Esophagus (tissue), 2 donors: ENCODE measurements at regions not wholly inside any gene's neighbourhood (a gene's known extent, or its start where the extent isn't known, plus 50 kb on each side); places are given as distances from the start of the nearest gene placed in this dataset.

Source experiments
- H3K27ac ChIP-seq, 2 donors: one replicate each; pipeline ENCODE4 v1.5.1; 2013; ENCODE audit warnings: low read depth in 2 of 2, mild to moderate bottlenecking in 2 of 2, inconsistent platforms in 1 of 2, low read length in 1 of 2, moderate library complexity in 1 of 2
- H3K27me3 ChIP-seq, 2 donors: one replicate each; pipeline ENCODE4 v1.6.1; 2013; ENCODE audit warnings: low read length in 2 of 2, control low read depth in 1 of 2, mild to moderate bottlenecking in 1 of 2; ENCODE audit not compliant: insufficient read depth in 2 of 2, control insufficient read depth in 1 of 2
- H3K36me3 ChIP-seq, 2 donors: one replicate each; pipeline ENCODE4 v1.6.1; 2013; ENCODE audit warnings: low read length in 1 of 2; ENCODE audit not compliant: control insufficient read depth in 2 of 2, insufficient read depth in 2 of 2
- H3K4me1 ChIP-seq, 2 donors: one replicate each; pipeline ENCODE4 v1.6.1; 2013; ENCODE audit warnings: low read length in 1 of 2; ENCODE audit not compliant: control insufficient read depth in 2 of 2, insufficient read depth in 2 of 2
- H3K4me3 ChIP-seq, 2 donors: one replicate each; pipeline ENCODE4 v1.5.1; 2013; ENCODE audit warnings: low read length in 2 of 2, mild to moderate bottlenecking in 2 of 2, low read depth in 1 of 2, moderate library complexity in 1 of 2
- H3K9me3 ChIP-seq, 2 donors: one replicate each; pipeline ENCODE4 v1.6.1; 2013; ENCODE audit warnings: mild to moderate bottlenecking in 2 of 2, low read depth in 1 of 2, low read length in 1 of 2, moderate library complexity in 1 of 2; ENCODE audit not compliant: control insufficient read depth in 2 of 2, insufficient read depth in 1 of 2
- WGBS, 2 donors: extraction: QIAGEN DNeasy Blood & Tissue Kit; methylation state at CpG; one replicate each; pipeline ENCODE4 v1.1.7; 2013; 5-methylcytosine and 5-hydroxymethylcytosine counted together
- donor health status: healthy with polysubstance abuse.
- donor health status: Bipolar disorder and iron deficiency.

DNA sequence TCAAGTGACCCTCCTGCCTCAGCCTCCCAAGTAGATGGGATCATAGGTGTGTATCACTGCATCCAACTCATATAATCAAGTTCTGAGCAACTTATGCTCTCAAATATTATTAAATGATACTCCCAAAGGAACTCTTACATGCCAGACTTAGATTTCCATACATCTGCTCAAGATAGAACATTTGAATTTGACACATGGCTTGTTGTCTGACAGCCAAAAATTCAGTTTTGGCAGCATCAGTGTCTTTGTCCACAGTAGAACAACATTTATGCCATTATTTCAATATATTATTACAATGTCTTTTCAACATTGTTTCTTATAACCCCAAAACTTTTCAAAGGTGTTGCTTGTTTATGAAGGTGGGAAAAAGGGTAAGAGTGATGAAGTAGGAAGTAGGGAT, 116.2 kb downstream of the SUCNR1 start:
- Histone ChIP-seq H3K4me3 (no peak overlapping the region), H3K27me3 (no peaks in the 10 kb centered on the region), H3K4me1 (no peaks in the 10 kb centered on the region), H3K36me3 (no peaks in the 10 kb centered on the region), H3K9me3 (no peaks in the 10 kb centered on the region), H3K27ac (no peak overlapping the region)

DNA sequence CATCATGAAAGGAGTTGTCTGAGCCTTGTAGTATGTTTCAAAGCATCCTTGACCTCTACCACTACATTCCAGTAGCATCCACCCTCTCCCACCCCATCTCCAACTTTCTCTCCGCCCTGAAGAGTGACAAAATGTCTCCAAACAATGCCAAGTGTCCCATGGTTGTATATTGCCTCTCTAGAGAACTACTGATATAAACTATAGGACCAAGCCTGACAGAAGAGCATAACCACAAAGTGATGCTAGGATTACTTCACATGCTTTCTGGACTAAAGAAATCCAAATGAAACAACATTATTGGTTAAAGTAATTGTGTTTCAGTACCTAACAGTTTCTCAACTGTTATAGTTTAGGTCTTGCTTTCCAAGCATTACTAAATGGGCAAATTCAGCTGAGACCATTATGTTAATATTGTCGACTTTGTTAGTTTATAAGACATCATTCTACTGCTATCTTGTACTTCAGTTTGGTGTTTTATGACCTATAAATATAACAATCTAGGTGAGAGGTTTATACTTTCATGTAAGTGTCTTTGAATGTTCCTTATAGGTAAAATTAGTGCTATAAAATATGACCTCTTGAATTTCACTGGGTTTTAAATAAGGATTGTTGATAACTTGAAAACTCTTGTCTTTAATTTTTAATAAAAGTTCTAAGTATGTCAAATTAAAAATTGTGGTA, 117.4 kb downstream of the SUCNR1 start:
- no peaks in the 10 kb centered on the region for H3K36me3 ChIP-seq
- H3K9me3 ChIP-seq, result no peaks in the 10 kb centered on the region
- H3K27ac ChIP-seq, result no peak overlapping the region
- H3K4me3 ChIP-seq, result no peak overlapping the region
- WGBS, 2 donors, result 52 to 56% methylated on average over 2 of the region's 2 CpGs
- no peaks in the 10 kb centered on the region for H3K4me1 ChIP-seq
- H3K27me3 ChIP-seq, result no peaks in the 10 kb centered on the region

DNA sequence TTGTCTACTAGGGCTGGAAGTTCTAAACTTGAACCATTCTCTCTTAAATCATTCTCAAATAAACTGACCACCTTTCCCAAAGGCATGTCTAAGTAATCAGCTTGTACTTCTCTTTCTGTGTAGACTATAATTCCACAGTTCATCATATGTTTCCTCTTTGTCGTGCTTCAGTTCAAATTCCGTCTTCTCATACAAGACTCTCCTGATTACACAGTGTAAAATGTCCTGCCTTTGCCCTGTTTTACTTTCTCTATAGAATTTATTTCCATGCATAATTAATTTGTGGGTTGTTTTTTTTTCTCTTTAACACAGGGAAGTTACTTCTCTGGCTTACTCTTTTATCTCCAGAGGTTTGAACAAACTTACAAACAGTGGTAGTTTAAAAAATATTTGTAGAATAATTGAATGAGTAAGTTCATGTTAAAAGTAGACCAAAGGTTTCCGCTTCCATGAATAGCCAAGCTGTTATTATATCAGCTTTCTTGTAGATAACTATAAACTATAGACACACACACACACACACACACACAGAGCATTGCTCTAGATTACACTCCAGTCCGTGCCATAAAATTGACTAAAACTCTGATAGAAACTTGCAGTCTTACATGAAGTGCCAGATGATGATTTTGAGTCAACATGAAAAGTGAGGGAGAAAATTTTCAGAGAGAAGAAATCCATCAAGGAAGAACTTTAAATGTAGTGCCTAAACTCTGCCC, 119.0 kb downstream of the SUCNR1 start:
- Histone ChIP-seq H3K36me3 (no peaks in the 10 kb centered on the region), H3K27ac (no peak overlapping the region), H3K4me3 (no peak overlapping the region), H3K27me3 (no peaks in the 10 kb centered on the region), H3K9me3 (no peaks in the 10 kb centered on the region), H3K4me1 (no peaks in the 10 kb centered on the region)
- WGBS, 2 donors, result 82 to 87% methylated on average over 4 of the region's 4 CpGs

DNA sequence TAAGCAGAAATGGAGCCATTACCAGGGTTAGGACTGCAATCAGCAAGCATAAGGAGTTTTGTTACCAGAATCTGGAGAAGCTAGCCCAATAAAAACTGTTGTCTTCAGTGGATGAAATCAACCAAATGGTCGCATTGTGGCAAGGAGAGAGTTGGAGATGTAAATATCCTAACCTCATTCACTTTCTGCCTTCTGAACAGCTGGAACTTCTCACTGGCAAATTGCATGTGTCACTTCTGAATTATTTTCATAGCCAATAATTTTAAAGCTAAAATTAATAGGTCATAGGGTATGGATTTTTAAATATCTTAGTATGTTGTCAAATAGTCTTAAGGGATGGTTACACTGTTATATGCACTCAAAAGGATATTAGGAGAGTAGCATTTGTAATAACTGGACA, 121.6 kb downstream of the SUCNR1 start:
- Histone ChIP-seq H3K4me1 (no peaks in the 10 kb centered on the region), H3K9me3 (no peaks in the 10 kb centered on the region), H3K27ac (no peak overlapping the region), H3K27me3 (no peaks in the 10 kb centered on the region), H3K36me3 (no peaks in the 10 kb centered on the region), H3K4me3 (no peak overlapping the region)
- WGBS, 2 donors, result 78 to 81% methylated on average over 1 of the region's 1 CpG

DNA sequence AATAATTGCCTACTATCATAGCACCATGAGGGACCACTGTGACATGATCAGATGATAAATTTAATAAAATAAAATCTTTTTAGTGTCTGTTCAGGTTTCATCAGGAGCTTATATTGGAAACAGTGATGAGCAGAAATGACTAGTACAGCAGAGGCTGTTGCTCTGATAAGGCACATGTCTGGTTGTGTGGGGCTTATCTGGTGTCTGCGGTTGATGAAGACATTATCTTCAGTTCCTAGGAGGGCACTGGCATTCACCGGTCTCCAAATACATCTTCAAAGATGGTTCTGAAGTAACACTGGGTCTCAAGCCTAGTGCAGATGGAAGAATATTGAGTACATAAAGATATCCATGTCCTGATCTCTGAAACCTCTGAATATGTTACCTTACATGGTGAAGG, 125.3 kb downstream of the SUCNR1 start:
- no peaks in the 10 kb centered on the region for H3K9me3 ChIP-seq
- H3K36me3 ChIP-seq, result no peaks in the 10 kb centered on the region
- no peak overlapping the region for H3K27ac ChIP-seq
- H3K4me3 ChIP-seq, result no peak overlapping the region
- no peaks in the 10 kb centered on the region for H3K4me1 ChIP-seq
- no peaks in the 10 kb centered on the region for H3K27me3 ChIP-seq
- 93 to 96% methylated on average over 2 of the region's 2 CpGs for WGBS, 2 donors

DNA sequence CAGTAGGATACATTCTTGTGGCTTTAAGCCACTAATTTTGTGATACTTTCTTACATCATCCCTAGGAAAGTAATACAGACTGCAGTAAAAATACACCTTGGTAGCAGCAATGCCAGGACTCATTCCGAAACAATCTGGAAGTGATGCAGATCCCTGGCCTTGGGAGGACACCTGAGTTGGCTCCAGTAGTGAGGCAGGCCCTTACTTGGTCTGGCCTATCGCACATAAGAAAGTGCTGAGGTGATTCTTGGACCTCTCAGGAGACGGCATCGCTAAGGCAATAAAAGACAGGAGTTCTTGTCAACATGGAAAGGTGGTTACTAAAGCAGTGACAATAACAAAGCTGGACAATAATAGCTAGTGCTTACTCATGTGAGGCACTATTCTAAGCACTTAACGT, 126.5 kb downstream of the SUCNR1 start:
- Histone ChIP-seq H3K36me3 (no peaks in the 10 kb centered on the region), H3K4me3 (no peak overlapping the region), H3K27ac (no peak overlapping the region), H3K27me3 (no peaks in the 10 kb centered on the region), H3K4me1 (no peaks in the 10 kb centered on the region), H3K9me3 (no peaks in the 10 kb centered on the region)
- WGBS, 2 donors, result 80 to 81% methylated on average over 5 of the region's 5 CpGs

DNA sequence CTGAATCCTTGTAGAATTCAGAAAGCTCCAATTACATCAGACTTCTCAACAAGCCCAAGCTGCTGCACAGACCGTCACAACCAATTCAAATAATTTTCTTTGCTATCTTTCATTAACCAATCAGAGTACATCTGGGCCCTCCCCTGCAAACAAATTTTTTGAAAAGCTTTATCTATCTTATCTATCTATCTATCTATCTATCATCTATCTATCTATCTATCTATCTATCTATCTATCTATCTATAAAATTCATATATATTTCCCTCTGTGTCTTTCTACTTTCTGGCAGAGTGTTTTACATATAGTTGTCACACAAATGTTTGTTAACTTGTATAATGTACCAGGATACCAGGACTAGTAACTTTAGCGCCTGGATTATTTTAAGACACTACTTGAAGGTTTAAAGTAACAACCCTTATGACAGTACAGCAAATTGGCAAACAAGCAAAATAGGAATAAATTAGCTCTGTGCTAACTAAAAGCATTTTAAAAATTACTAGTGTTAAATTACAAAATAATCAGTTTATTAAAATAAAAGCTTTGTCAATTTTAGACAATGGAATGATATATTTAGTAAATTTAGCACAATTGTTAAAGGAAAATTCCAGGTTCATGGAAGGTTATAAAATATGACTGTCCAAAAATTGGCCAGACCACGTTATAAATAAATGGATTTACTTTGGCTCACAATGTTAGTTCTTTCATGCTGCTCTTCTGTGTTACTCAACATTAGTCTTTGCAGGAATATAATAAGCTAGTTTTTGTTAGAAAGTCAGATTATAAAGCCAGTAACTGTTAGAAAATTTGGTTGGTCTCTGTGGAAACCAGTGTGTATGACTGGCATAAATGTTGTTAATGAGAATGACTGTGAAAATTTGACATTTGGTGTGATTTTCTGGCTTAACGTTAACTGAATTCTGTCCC, 138.6 kb downstream of the SUCNR1 start:
- no peak overlapping the region for H3K27ac ChIP-seq
- WGBS, 2 donors, result 66 to 74% methylated on average over 4 of the region's 4 CpGs
- H3K27me3 ChIP-seq, result no peaks in the 10 kb centered on the region
- H3K4me1 ChIP-seq, result no peaks in the 10 kb centered on the region
- H3K9me3 ChIP-seq, result no peaks in the 10 kb centered on the region
- no peaks in the 10 kb centered on the region for H3K36me3 ChIP-seq
- H3K4me3 ChIP-seq, result no peak overlapping the region

DNA sequence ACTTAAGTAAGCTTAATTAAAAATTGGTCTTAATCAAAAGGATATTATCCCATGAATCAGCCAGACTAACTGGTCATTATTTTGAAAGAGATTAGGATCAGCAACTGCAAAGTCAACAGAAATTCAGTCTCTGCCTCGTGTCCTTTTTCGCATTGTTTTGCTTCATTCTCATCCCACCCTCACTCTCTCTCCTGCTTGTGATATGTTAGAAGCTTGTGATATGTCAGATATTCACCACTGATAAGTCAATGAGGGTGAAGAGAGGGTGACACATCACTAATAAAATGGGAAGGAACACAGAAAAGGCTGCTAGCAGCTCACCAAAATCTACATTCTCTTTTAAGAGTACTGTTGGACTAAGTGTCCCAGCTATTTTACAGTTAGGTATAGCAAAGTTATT, 146.1 kb downstream of the SUCNR1 start:
- Histone ChIP-seq H3K27ac (no peak overlapping the region), H3K4me1 (peaks cover 0 to 3% of the 10 kb centered on the region in 2 donors), H3K4me3 (no peak overlapping the region), H3K27me3 (no peaks in the 10 kb centered on the region), H3K36me3 (no peaks in the 10 kb centered on the region), H3K9me3 (no peaks in the 10 kb centered on the region)
- 43 to 51% methylated on average over 2 of the region's 2 CpGs for WGBS, 2 donors

DNA sequence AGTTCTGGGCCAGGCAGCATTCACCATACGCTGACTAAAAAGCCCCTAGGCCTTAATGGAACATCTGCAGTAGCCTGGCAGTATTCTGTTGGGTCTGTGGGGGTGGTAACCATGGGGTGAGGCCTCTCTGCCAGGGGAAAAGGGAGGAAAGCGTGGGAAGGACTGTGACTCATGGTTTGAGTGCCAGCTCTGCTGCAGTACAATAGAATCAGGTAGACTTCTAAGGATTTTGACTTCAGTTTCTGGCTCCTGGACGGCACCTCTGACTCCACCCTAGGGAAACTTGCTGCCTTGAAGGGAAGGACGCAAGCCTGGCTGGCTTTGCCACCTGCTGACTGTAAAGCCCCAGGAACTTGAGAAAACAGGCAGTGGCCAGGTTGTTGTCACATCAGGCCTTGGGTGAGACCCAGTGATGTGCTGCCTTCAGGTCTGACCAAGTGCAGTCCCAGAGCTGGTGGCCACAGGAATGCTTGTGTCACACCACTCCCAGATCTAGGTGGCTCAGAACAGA, 148.6 kb downstream of the SUCNR1 start:
- peak overlapping the region; percentile 27 to 57 for H3K27ac ChIP-seq
- 42 to 66% methylated on average over 4 of the region's 4 CpGs for WGBS, 2 donors
- H3K27me3 ChIP-seq, result no peaks in the 10 kb centered on the region
- no peaks in the 10 kb centered on the region for H3K9me3 ChIP-seq
- H3K4me1 ChIP-seq, result peaks cover 0 to 3% of the 10 kb centered on the region in 2 donors
- no peak overlapping the region for H3K4me3 ChIP-seq
- no peaks in the 10 kb centered on the region for H3K36me3 ChIP-seq
